Hepatocyte (in vitro differentiated cells): ENCODE measurements at regions not wholly inside any gene's neighbourhood (a gene's known extent, or its start where the extent isn't known, plus 50 kb on each side); places are given as distances from the start of the nearest gene placed in this dataset. TPM values are rescaled to one million over a fixed set of nuclear protein-coding genes. Genes with fewer than 3 reads are reported as not detected.
"Not testable (repeated sequence)": the region's sequence is repeated elsewhere in the genome, so short reads cannot be mapped to it uniquely, and the experiment has no call there.

ENCODE experiments used
- DNase-seq: peaks from one replicate; pipeline ENCODE4 v3.0.0-alpha.2; 2016; ENCODE audit warnings: low spot score
- H2AFZ ChIP-seq: fragments of 200-600 bp; sonication (generic); 2 replicates; pipeline ENCODE4 v1.6.0; 2016; ENCODE audit warnings: antibody characterized with exemption, mild to moderate bottlenecking
- H3K27ac ChIP-seq: fragments of 200-600 bp; sonication (generic); 2 replicates; pipeline ENCODE4 v1.5.1; 2016; ENCODE audit warnings: mild to moderate bottlenecking
- H3K27me3 ChIP-seq: fragments of 200-600 bp; sonication (generic); 2 replicates; pipeline ENCODE4 v1.6.1; 2016
- H3K36me3 ChIP-seq: fragments of 200-600 bp; sonication (generic); replicated peaks from 2 replicates; pipeline ENCODE4 v1.5.1; 2016; ENCODE audit warnings: low read depth; ENCODE audit not compliant: insufficient read depth
- H3K4me1 ChIP-seq: fragments of 200-600 bp; sonication (generic); 2 replicates; pipeline ENCODE4 v1.5.1; 2016; ENCODE audit warnings: mild to moderate bottlenecking, moderate library complexity; ENCODE audit not compliant: insufficient read depth
- H3K4me2 ChIP-seq: fragments of 200-600 bp; sonication (generic); 2 replicates; pipeline ENCODE4 v1.6.0; 2016
- H3K4me3 ChIP-seq: fragments of 200-600 bp; sonication (generic); 2 replicates; pipeline ENCODE4 v1.5.1; 2016; ENCODE audit warnings: mild to moderate bottlenecking
- H3K79me2 ChIP-seq: fragments of 200-600 bp; sonication (generic); 2 replicates; pipeline ENCODE4 v1.6.0; 2017; ENCODE audit warnings: mild to moderate bottlenecking
- H3K9me2 ChIP-seq: fragments of 200-600 bp; sonication (generic); replicated peaks from 2 replicates; pipeline ENCODE4 v1.6.0; 2017; ENCODE audit warnings: mild to moderate bottlenecking; ENCODE audit not compliant: insufficient read depth
- H3K9me3 ChIP-seq: fragments of 200-600 bp; sonication (generic); 2 replicates; pipeline ENCODE4 v1.5.1; 2016; ENCODE audit warnings: low read depth, mild to moderate bottlenecking
- H4K20me1 ChIP-seq: fragments of 200-600 bp; sonication (generic); 2 replicates; pipeline ENCODE4 v1.6.0; 2016; ENCODE audit warnings: mild to moderate bottlenecking; ENCODE audit not compliant: insufficient read depth, poor library complexity, severe bottlenecking
- EZH2 ChIP-seq: fragments of 200-600 bp; sonication (generic); IDR thresholded peaks from 2 replicates; pipeline ENCODE4 v1.6.1; 2016; ENCODE audit warnings: antibody characterized with exemption, mild to moderate bottlenecking, borderline replicate concordance
- EZH2phosphoT487 ChIP-seq: fragments of 200-600 bp; sonication (generic); IDR thresholded peaks from one replicate; pipeline ENCODE4 v1.6.1; 2018; ENCODE audit warnings: antibody characterized with exemption, mild to moderate bottlenecking, low read depth, moderate library complexity; ENCODE audit not compliant: unreplicated experiment, severe bottlenecking
- WGBS: methylation state at CpG from one replicate; pipeline ENCODE4 v1.1.6; 2016; ENCODE audit warnings: low lambda C conversion rate; ENCODE audit errors: missing lambda C conversion rate; 5-methylcytosine and 5-hydroxymethylcytosine counted together
- small RNA-seq: library from RNA; depleted of rRNA; stranded (forward); fragments of <200 nt; gene quantifications from one replicate; pipeline ENCODE3, GENCODE V24; 2014
- TF ChIP-seq, protein P1 (sequence below): fragments of 200-600 bp; sonication (generic); IDR thresholded peaks from 2 replicates; pipeline ENCODE4 v1.5.1; 2016; ENCODE audit warnings: antibody characterized with exemption, mild to moderate bottlenecking; ENCODE audit not compliant: poor library complexity

GRCh38 chr9:85079349-85079748 lies 409.8 kb downstream of the NTRK2 start:
- Histone ChIP-seq H3K79me2 (no peaks in the 10 kb centered on the region), H3K36me3 (no peaks in the 10 kb centered on the region), H3K9me3 (no peaks in the 10 kb centered on the region), H3K27me3 (no peaks in the 10 kb centered on the region), H3K27ac (no peak overlapping the region), H3K4me3 (no peak overlapping the region), H2AFZ (no peak overlapping the region), H3K9me2 (no peaks in the 10 kb centered on the region), H4K20me1 (no peaks in the 10 kb centered on the region), H3K4me2 (no peak overlapping the region), H3K4me1 (no peaks in the 10 kb centered on the region)
- TF ChIP-seq EZH2 (no peak), EZH2phosphoT487 (no peak)
- TF ChIP-seq, protein P1, sequence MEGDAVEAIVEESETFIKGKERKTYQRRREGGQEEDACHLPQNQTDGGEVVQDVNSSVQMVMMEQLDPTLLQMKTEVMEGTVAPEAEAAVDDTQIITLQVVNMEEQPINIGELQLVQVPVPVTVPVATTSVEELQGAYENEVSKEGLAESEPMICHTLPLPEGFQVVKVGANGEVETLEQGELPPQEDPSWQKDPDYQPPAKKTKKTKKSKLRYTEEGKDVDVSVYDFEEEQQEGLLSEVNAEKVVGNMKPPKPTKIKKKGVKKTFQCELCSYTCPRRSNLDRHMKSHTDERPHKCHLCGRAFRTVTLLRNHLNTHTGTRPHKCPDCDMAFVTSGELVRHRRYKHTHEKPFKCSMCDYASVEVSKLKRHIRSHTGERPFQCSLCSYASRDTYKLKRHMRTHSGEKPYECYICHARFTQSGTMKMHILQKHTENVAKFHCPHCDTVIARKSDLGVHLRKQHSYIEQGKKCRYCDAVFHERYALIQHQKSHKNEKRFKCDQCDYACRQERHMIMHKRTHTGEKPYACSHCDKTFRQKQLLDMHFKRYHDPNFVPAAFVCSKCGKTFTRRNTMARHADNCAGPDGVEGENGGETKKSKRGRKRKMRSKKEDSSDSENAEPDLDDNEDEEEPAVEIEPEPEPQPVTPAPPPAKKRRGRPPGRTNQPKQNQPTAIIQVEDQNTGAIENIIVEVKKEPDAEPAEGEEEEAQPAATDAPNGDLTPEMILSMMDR = no peak
- WGBS = 78% methylated on average over 1 of the region's 1 CpG
- no peak for DNase-seq

DNA sequence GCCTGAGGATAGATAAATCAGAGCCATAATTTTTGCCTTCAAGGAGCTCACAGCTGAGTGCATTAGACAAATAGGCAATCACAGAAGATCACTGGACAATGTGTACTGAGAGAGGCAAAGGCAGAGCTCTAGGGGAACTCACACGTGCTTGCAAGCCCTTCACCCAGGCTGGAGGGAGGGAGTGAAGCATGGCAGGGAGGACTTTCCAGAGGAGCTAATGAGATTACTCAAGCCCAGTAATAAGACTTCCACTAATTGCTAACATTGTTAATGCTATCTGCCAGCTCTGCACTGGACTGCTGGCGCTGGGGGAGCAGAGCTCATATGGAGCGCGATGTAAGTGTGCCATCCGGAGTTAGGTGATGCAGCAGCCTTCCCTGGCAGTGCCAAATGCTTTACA lies 408.4 kb downstream of the NTRK2 start:
- WGBS = 78% methylated on average over 5 of the region's 5 CpGs
- H4K20me1 ChIP-seq = no peaks in the 10 kb centered on the region
- no peaks in the 10 kb centered on the region for H3K9me2 ChIP-seq
- no peak overlapping the region for H3K4me3 ChIP-seq
- H3K27ac ChIP-seq = no peak overlapping the region
- no peaks in the 10 kb centered on the region for H3K79me2 ChIP-seq
- no peaks in the 10 kb centered on the region for H3K27me3 ChIP-seq
- DNase-seq = no peak
- no peak overlapping the region for H2AFZ ChIP-seq
- H3K4me1 ChIP-seq = no peaks in the 10 kb centered on the region
- H3K36me3 ChIP-seq = no peaks in the 10 kb centered on the region
- H3K4me2 ChIP-seq = no peak overlapping the region
- TF ChIP-seq EZH2 (no peak), EZH2phosphoT487 (no peak)
- TF ChIP-seq, protein P1 = no peak
- no peaks in the 10 kb centered on the region for H3K9me3 ChIP-seq

- H3K27ac ChIP-seq, H2AFZ ChIP-seq, H3K9me3 ChIP-seq, H3K36me3 ChIP-seq, H4K20me1 ChIP-seq, H3K4me1 ChIP-seq, H3K79me2 ChIP-seq, H3K9me2 ChIP-seq, H3K27me3 ChIP-seq, H3K4me3 ChIP-seq, DNase-seq: not testable (repeated sequence)
- peak overlapping the region; percentile 64 for H3K4me2 ChIP-seq
- 25% methylated on average over 13 of the region's 23 CpGs for WGBS
These were observed 407.6 kb downstream of the NTRK2 start for GRCh38 chr9:85077146-85077545.

Small RNAs in the stretch of these regions (small RNA-seq; reads per million reads assigned to genes)
- not detected for gene UBE2V1P10
